ENCODE measurements at regions not wholly inside any gene's neighbourhood (a gene's known extent, or its start where the extent isn't known, plus 50 kb on each side); places are given as distances from the start of the nearest gene placed in this dataset.

DNA sequence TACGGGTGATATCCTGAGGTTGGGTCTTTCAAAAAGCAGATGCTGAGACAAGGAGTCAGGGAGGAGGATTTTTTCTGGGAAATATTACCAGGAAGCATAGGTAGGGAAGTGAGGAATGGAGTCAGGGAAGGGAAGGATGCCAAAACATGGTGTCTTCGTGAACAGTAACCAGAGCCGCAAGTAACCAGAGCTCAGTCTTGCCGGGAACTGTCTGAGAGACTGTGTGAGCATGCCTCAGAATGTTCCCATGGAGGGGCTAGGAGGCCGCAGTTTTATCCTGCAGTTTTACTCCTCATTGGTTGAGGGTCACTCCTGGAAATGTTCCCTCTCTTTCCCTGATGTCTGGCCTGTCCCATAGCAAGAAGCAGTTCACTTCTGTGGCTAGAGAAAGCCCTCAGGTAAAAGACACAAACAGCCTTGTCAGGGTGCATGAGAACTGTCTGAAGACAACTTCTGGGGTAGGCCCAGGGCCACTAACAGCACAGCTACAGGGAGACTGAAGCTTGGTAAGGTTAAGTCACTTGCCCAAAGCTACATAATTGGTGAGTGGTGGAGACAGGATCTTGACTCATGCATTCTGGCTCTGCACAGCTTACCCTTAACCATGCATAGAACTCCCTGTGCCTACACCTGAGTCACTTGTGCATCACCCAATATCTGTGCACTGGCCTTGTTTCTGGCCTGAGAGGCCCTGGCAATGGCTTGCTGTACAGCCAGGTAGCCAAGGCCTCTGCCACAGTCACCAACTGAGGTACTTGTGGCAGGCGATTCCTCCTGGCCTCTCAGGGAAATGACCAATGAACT, 76.3 kb upstream of the FRMD4B start:
- CTCF ChIA-PET, result interaction anchor here (1.0 kb wide), 2 partner anchors 11 to 72 kb away, joined by 3 to 4 read pairs; no protein-coding TSS in a partner anchor
- TF ChIP-seq, protein P1, sequence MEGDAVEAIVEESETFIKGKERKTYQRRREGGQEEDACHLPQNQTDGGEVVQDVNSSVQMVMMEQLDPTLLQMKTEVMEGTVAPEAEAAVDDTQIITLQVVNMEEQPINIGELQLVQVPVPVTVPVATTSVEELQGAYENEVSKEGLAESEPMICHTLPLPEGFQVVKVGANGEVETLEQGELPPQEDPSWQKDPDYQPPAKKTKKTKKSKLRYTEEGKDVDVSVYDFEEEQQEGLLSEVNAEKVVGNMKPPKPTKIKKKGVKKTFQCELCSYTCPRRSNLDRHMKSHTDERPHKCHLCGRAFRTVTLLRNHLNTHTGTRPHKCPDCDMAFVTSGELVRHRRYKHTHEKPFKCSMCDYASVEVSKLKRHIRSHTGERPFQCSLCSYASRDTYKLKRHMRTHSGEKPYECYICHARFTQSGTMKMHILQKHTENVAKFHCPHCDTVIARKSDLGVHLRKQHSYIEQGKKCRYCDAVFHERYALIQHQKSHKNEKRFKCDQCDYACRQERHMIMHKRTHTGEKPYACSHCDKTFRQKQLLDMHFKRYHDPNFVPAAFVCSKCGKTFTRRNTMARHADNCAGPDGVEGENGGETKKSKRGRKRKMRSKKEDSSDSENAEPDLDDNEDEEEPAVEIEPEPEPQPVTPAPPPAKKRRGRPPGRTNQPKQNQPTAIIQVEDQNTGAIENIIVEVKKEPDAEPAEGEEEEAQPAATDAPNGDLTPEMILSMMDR (IDR thresholded peaks at IDR 0.05; ENCODE audit: control extremely low read depth, extremely low read depth, low read depth, missing control alignments), result no peak
- no peak for DNase-seq (ENCODE audit: extremely low spot score)
- POLR2A ChIA-PET, result no interaction called here

DNA sequence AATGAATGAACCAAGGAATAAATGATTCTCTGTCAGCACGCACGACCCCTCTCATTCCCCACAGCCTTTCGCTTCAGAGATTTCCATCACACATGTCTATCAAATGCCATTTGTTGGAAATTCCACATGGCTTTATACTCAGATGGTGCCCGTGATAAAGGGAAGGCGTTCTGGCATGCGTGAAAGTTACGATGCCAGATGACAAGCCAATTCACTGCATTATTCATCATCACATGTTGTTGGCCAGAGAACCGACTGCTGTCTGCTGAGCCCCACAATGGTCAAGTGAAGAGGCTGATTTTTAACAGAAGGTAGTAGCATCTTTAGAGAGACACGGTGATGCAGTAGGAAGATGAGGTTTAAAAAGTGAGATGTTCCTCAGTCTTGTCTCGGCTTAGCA, 74.1 kb upstream of the FRMD4B start:
- TF ChIP-seq, protein P1 (IDR thresholded peaks at IDR 0.05; ENCODE audit: control extremely low read depth, extremely low read depth, low read depth, missing control alignments), result no peak
- CTCF ChIA-PET, result no interaction called here
- no peak for DNase-seq (ENCODE audit: extremely low spot score)
- POLR2A ChIA-PET, result no interaction called here

- no peak for DNase-seq (ENCODE audit: extremely low spot score)
- POLR2A ChIA-PET, result no interaction called here
- TF ChIP-seq, protein P1 (IDR thresholded peaks at IDR 0.05; ENCODE audit: control extremely low read depth, extremely low read depth, low read depth, missing control alignments), result no peak
- CTCF ChIA-PET, result no interaction called here
These were observed 73.0 kb upstream of the FRMD4B start for GRCh38 chr3:69458803-69459365.

DNA sequence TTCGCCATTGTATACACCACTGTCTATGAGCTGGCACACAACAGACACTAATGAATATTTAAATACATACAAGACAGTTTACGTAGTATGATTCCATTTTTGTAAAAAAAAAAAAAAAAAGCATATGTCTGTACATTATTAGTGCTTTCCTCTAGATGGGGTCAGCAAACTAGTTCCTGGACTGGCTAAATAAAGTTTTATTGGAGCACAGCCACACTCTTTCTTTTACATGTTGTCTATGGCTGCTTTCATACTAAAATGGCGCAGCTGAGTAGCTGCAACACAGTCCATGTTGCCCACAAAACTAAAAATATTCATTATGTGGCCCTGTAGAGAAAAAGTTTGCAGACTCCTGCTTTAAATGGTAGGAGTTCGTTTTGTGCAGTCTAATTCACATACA, 70.7 kb upstream of the FRMD4B start:
- no peak for DNase-seq (ENCODE audit: extremely low spot score)
- TF ChIP-seq, protein P1 (IDR thresholded peaks at IDR 0.05; ENCODE audit: control extremely low read depth, extremely low read depth, low read depth, missing control alignments), result no peak
- ChIA-PET CTCF (no interaction called here), POLR2A (no interaction called here)

- POLR2A ChIA-PET, result no interaction called here
- CTCF ChIA-PET, result no interaction called here
- DNase-seq (ENCODE audit: extremely low spot score), result no peak
- TF ChIP-seq, protein P1 (IDR thresholded peaks at IDR 0.05; ENCODE audit: control extremely low read depth, extremely low read depth, low read depth, missing control alignments), result no peak
These were observed 68.4 kb upstream of the FRMD4B start for GRCh38 chr3:69454204-69454787.

DNA sequence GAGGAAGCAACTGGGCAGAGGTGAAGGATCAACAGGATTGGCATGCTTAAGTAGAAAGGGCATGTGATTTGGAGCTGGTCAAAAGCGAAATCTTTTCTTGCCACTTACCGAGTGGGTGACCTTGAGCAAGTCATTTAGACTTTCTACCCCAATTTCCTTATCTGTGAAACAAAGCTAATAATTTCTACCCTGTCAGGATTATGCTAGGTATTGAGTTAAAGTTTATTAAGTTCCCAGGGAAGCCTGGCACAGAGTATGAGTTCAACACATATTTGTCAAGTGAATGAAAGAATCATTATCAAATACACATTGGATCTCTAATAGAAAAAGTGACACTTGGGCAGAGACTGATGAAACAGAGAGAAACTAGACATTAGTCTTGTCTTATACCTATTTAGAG, 66.4 kb upstream of the FRMD4B start:
- ChIA-PET CTCF (interaction anchor here (0.8 to 1.7 kb wide), 4 partner anchors 10 to 27 kb away, joined by 3 to 13 read pairs (median 4); no protein-coding TSS in a partner anchor), POLR2A (no interaction called here)
- TF ChIP-seq, protein P1 (IDR thresholded peaks at IDR 0.05; ENCODE audit: control extremely low read depth, extremely low read depth, low read depth, missing control alignments), result no peak
- DNase-seq (ENCODE audit: extremely low spot score), result no peak

Data from GM10248 (cell line).